ENCODE measurements at regions not wholly inside any gene's neighbourhood (a gene's known extent, or its start where the extent isn't known, plus 50 kb on each side); places are given as distances from the start of the nearest gene placed in this dataset.

- no peak for DNase-seq
Measured at GRCh38 chr6:112713402-112713801, 366.3 kb downstream of the RFPL4B start.

DNA sequence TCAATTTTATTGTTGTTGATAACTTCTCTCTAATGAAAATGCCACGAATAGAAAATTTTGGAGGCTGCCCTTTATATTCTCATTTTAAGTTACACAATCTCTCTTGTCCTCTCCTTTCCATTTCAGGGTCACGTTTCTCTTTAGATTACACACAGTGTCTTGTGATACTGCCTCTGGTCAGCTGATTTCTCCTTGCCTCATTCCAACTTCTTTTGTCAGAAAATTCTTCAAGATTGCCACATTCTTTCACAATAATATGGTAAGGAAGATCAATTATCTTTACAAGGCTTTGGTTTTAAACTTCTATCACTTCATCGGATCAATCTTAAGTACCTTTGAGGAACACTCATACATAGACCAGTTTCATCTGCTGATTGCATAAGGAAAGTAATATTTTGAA, 370.3 kb downstream of the RFPL4B start:
- DNase-seq: no peak

- DNase-seq: no peak
Measured at GRCh38 chr6:112717856-112718255, 370.7 kb downstream of the RFPL4B start.

- no peak for DNase-seq
Measured at GRCh38 chr6:112725541-112726085, 378.5 kb downstream of the RFPL4B start.

DNA sequence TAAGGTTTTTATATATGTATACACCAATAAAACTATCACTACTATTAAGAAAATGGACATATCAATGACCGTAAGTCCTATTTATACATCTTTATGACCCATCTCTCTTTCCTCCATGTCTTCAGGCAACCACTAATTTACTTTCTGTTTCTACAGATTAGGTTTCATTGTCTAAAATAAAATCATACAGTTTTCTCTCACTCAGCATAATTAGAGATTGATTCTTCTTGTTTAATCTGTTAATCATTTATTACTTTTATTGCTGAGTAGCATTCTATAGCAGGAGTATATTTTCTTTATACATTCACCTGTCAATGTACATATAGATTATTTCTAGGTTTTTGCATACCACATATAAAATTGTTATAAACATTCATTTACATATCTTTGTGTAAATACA, 388.0 kb downstream of the RFPL4B start:
- no peak for DNase-seq

DNA sequence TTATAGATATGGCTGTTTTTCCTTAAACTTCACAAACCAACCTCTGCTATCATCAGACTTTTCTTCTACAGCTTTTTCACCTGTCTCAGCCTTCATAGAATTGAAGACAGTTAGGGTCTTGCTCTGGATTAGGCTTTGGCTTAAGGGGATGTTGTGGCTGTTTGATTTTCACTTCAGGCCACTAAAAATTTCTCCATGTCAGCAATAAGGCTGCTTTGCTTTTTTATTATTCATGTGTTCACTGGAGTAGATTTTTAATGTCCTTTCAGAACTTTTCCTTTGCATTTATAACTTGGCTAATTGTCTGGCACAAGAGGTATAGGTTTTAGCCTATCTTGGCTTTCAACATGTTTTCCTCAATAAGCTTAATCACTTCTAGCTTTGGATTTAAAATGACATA, 392.6 kb downstream of the RFPL4B start:
- DNase-seq: no peak

- no peak for DNase-seq
Measured at GRCh38 chr6:112743323-112743722, 396.2 kb downstream of the RFPL4B start.

- no peak for DNase-seq
Measured at GRCh38 chr6:112744827-112745226, 397.7 kb downstream of the RFPL4B start.

DNA sequence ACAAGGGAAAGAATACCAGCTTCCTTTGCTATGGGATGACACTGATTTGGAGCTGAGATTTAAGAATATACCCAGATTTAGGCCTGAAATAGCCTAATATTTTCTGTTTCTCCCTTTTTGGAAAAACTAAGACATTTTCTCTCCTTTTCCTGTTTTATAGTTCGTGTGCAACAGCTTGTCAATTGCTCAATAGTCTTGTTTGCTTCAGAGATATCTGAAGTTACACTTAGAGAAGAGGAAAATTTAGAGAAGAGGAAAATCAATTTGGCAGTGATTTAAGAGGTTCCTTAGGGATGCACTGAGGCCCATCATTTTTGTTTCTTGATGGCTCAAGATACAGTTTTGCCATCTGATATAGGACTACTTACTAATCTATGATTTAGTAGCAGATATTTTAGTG, 398.6 kb downstream of the RFPL4B start:
- DNase-seq: no peak

DNA sequence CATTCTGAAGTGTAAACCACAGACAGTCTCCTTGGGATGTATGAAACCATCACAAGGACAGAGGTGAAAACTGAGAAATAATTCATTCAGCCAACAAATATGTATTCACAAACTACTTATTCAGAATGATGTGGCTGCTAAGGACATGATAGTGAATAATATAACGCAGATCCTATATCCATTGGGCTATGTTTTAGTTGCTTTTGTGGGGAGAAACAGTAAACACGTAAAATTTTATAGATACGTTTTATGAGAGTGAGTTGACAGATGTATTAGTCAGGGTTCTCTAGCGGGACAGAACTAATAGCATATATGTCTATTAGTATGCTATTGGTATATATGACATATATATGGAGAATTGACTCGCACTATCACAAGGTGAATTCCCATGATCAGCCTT, 402.5 kb downstream of the RFPL4B start:
- no peak for DNase-seq

GRCh38 chr6:112752305-112752704, 405.2 kb downstream of the RFPL4B start:
- DNase-seq: no peak

DNA sequence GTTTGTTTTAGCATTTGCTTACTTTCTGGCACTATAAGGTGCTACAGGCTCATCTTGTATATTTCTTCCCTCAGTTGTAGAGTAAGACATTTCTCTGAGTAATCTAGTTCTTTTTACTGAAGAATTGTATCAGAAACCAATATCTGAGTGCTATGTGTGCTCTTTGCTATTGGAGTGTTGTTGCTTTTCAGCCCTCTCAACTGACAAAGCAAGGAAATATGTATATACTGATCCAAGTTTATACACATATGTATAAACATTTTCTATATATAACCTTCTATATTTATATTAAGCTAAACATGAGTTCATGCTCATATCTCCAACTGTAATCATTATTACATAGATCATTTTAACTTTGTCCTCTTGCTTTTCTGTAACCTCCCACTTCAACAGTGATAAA, 405.7 kb downstream of the RFPL4B start:
- no peak for DNase-seq

DNA sequence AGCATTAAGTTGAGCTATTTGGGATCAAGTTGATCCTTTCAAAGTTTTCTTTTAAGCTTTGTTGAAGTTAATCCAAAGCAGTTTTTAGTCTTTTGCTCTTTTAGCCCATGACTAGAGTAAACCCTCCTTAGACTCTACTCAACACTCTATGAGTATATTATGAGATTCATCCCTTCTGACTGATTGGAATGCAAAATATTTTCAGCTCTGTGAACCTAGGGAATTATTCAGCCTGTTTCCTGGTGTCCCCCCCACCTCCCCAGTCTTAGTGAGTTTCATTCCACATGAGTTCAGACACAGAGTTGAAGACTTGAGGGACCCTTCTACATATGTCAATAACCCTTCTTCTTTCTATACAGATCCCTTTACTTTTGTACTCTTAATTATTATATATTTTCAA, 413.7 kb downstream of the RFPL4B start:
- DNase-seq: no peak

GRCh38 chr6:112761740-112762139, 414.6 kb downstream of the RFPL4B start:
- no peak for DNase-seq

DNA sequence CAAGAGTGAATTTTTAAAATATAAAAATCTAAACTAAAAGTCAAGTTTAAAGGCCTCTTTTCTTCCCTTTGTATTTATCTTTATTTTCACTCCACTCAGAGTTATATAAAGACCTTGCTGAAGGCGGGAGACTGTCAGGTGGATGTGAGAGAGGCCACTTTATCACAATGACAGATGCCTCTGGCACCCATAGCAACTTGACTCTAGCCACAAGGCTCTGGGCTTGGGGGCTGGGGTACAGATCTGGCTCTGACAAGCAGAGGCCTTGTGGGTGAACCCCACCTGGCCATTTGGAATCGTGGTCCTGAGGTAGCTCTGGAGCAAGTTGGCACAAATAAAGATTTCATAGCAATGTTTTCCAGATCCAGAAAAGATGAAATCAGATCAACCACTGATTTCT, 417.2 kb downstream of the RFPL4B start:
- DNase-seq: no peak

GRCh38 chr6:112770308-112770707, 423.2 kb downstream of the RFPL4B start:
- no peak for DNase-seq

- no peak for DNase-seq
Measured at GRCh38 chr6:112773187-112773586, 426.1 kb downstream of the RFPL4B start.

GRCh38 chr6:112774319-112774718, 427.2 kb downstream of the RFPL4B start:
- DNase-seq: no peak

GRCh38 chr6:112780498-112781096, 433.5 kb downstream of the RFPL4B start:
- peak in 48 of 56 donors; percentile 0 to 84 (median 38) for DNase-seq

DNA sequence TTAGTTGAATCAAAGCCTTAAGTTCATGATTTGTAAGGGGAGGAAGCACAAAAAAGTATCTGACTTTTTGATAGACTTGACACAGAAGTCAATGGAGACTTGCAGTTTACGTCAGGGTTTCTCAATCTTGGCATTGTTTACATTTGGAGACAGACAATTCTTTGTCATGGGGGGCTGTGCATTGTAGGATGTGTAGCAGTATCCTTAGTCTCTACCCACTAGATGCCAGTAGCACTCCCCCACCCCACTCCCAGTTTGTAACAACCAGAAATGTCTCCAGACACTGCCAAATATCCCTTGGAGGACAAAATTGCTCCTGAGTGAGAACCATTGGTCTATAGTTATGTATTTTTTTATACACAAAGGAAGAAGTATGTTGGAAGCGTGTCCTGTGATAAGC, 434.1 kb downstream of the RFPL4B start:
- DNase-seq: peak in 12 of 56 donors; percentile 0 to 10 (median 2)

DNA sequence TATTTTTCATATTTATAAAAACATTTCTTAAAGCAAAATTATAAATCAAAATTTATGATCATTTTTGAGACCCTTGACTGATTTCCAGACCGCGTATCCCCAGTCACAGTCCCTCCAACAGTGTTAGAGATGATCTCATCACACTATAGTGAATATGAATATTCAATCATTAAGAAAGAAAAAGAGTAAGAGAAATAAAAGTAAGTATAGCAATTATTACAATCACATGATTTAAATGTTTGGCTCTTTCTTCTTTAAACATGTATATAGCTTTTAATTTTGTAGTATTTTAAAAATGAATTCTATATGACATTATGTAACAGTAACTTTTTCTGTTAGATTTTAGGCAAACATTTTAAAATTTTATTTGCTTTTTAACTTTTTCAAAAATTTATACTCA, 438.3 kb downstream of the RFPL4B start:
- no peak for DNase-seq

GRCh38 chr6:112786801-112787200, 439.7 kb downstream of the RFPL4B start:
- no peak for DNase-seq

GRCh38 chr6:112787371-112787770, 440.2 kb downstream of the RFPL4B start:
- DNase-seq: no peak

- no peak for DNase-seq
Measured at GRCh38 chr6:112795316-112795715, 448.2 kb downstream of the RFPL4B start.
